ENCODE measurements at regions not wholly inside any gene's neighbourhood (a gene's known extent, or its start where the extent isn't known, plus 50 kb on each side); places are given as distances from the start of the nearest gene placed in this dataset.

DNA sequence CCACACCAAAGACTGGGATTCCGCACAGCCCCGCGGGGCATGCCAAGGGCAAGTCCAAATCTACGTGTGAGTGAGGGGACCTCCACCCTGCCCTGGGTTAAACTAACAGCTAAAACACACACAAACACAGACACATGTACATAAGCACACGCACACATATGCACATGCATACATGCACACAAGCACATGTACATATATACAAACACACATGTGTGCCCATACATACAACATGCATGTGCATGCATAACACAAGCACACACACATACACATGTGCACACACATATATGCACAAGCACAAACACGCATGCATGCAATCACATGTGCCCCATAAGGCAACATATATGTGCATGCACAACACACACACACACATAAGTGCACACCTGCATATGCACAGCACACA, 136.7 kb downstream of the SOX1 start:
- DNase-seq (ENCODE audit: low read depth in 1 of 2, low spot score in 1 of 2), result no peak
- TF ChIP-seq CTCF (IDR thresholded peaks at IDR 0.05; ENCODE audit: low read depth, low read length), result no peak
- no peak overlapping the region for H3K27ac ChIP-seq

GRCh38 chr13:112204346-112205327, 137.7 kb downstream of the SOX1 start:
- Histone ChIP-seq H3K4me3 (no peak overlapping the region), H3K4me1 (ENCODE audit: low read depth) (peaks cover 6% of the 10 kb centered on the region), H3K9me3 (ENCODE audit: low read depth) (no peaks in the 10 kb centered on the region)

More for the DNA sequence above, 136.7 kb downstream of the SOX1 start:
- no peak overlapping the region for H3K4me3 ChIP-seq
- H3K27me3 ChIP-seq, result peaks cover 93% of the 10 kb centered on the region
- H3K9me3 ChIP-seq (ENCODE audit: low read depth), result no peaks in the 10 kb centered on the region
- no peaks in the 10 kb centered on the region for H3K36me3 ChIP-seq
- peaks cover 6% of the 10 kb centered on the region for H3K4me1 ChIP-seq (ENCODE audit: low read depth)

GRCh38 chr13:112205990-112206389, 139.0 kb downstream of the SOX1 start:
- DNase-seq (ENCODE audit: low read depth in 1 of 2, low spot score in 1 of 2), result peak in 1 of 2 donors; percentile 23
- Histone ChIP-seq H3K4me3 (no peak overlapping the region), H3K4me1 (ENCODE audit: low read depth) (peaks cover 6% of the 10 kb centered on the region)

More at GRCh38 chr13:112204346-112205327, 137.7 kb downstream of the SOX1 start:
- Histone ChIP-seq H3K27me3 (peaks cover 97% of the 10 kb centered on the region), H3K36me3 (no peaks in the 10 kb centered on the region), H3K27ac (no peak overlapping the region)
- no peak for TF ChIP-seq CTCF (IDR thresholded peaks at IDR 0.05; ENCODE audit: low read depth, low read length)
- peak in 1 of 2 donors; percentile 7 for DNase-seq (ENCODE audit: low read depth in 1 of 2, low spot score in 1 of 2)

GRCh38 chr13:112207129-112207528, 140.2 kb downstream of the SOX1 start:
- H3K27me3 ChIP-seq, result peaks cover 90% of the 10 kb centered on the region
- no peaks in the 10 kb centered on the region for H3K9me3 ChIP-seq (ENCODE audit: low read depth)
- peaks cover 6% of the 10 kb centered on the region for H3K4me1 ChIP-seq (ENCODE audit: low read depth)
- H3K4me3 ChIP-seq, result no peak overlapping the region
- H3K36me3 ChIP-seq, result no peaks in the 10 kb centered on the region
- DNase-seq (ENCODE audit: low read depth in 1 of 2, low spot score in 1 of 2), result no peak
- no peak for TF ChIP-seq CTCF (IDR thresholded peaks at IDR 0.05; ENCODE audit: low read depth, low read length)
- no peak overlapping the region for H3K27ac ChIP-seq

More at GRCh38 chr13:112205990-112206389, 139.0 kb downstream of the SOX1 start:
- no peak for TF ChIP-seq CTCF (IDR thresholded peaks at IDR 0.05; ENCODE audit: low read depth, low read length)
- Histone ChIP-seq H3K9me3 (ENCODE audit: low read depth) (no peaks in the 10 kb centered on the region), H3K36me3 (no peaks in the 10 kb centered on the region), H3K27me3 (peaks cover 92% of the 10 kb centered on the region), H3K27ac (no peak overlapping the region)

GRCh38 chr13:112208656-112209055, 141.7 kb downstream of the SOX1 start:
- peaks cover 6% of the 10 kb centered on the region for H3K4me1 ChIP-seq (ENCODE audit: low read depth)
- DNase-seq (ENCODE audit: low read depth in 1 of 2, low spot score in 1 of 2), result no peak
- no peaks in the 10 kb centered on the region for H3K36me3 ChIP-seq
- no peak for TF ChIP-seq CTCF (IDR thresholded peaks at IDR 0.05; ENCODE audit: low read depth, low read length)
- H3K27ac ChIP-seq, result no peak overlapping the region
- no peaks in the 10 kb centered on the region for H3K9me3 ChIP-seq (ENCODE audit: low read depth)
- H3K4me3 ChIP-seq, result no peak overlapping the region
- peaks cover 83% of the 10 kb centered on the region for H3K27me3 ChIP-seq
